Heart right ventricle (tissue), 16 donors: ENCODE measurements at regions not wholly inside any gene's neighbourhood (a gene's known extent, or its start where the extent isn't known, plus 50 kb on each side); places are given as distances from the start of the nearest gene placed in this dataset.

Experiments used
- ATAC-seq, 8 donors: fragments of 200-7000 bp; cut with Tn5 transposase; one replicate each; pipeline ENCODE4 v1.9.1; 2020; ENCODE audit warnings: mild to moderate bottlenecking in 8 of 8, moderate library complexity in 8 of 8, moderate number of reproducible peaks in 1 of 8
- DNase-seq, 2 donors: peaks; one replicate each; pipeline ENCODE4 v3.0.0-alpha.2; 2020
- H3K27ac ChIP-seq, 10 donors: fragments of 200-600 bp; sonication (generic) in 2 of 10; one replicate each; pipeline versions ENCODE4 v1.5.0 to v1.8.0; 2020 to 2022; ENCODE audit warnings: mild to moderate bottlenecking in 3 of 10
- H3K27me3 ChIP-seq, 7 donors: fragments of 200-600 bp; one replicate each; pipeline ENCODE4 v1.8.0; 2021 to 2022; ENCODE audit warnings: mild to moderate bottlenecking in 2 of 7
- H3K36me3 ChIP-seq, 9 donors: fragments of 200-600 bp; sonication (generic) in 1 of 9; one replicate each; pipeline versions ENCODE4 v1.5.0 to v1.8.0; 2020 to 2022; ENCODE audit warnings: mild to moderate bottlenecking in 2 of 9
- H3K4me1 ChIP-seq, 9 donors: fragments of 200-600 bp; sonication (generic) in 1 of 9; one replicate each; pipeline versions ENCODE4 v1.5.0 to v1.8.0; 2020 to 2022; ENCODE audit warnings: mild to moderate bottlenecking in 4 of 9
- H3K4me3 ChIP-seq, 10 donors: fragments of 200-600 bp; sonication (generic) in 2 of 10; one replicate each; pipeline versions ENCODE4 v1.5.0 to v1.8.0; 2020 to 2022; ENCODE audit warnings: mild to moderate bottlenecking in 7 of 10, moderate library complexity in 2 of 10
- H3K9me3 ChIP-seq, 11 donors: fragments of 200-600 bp in 10 of 11; sonication (generic) in 2 of 11; one replicate each; pipeline versions ENCODE4 v1.5.0 to v1.8.0; 2013 to 2022; ENCODE audit warnings: mild to moderate bottlenecking in 2 of 11, control low read depth in 1 of 11, moderate library complexity in 1 of 11
- WGBS, 2 donors: extraction: QIAGEN DNeasy Blood & Tissue Kit; methylation state at CpG; one replicate each; pipeline ENCODE4 v1.1.7; 2013; ENCODE audit warnings: inconsistent platforms in 1 of 2; 5-methylcytosine and 5-hydroxymethylcytosine counted together
- intact Hi-C, 10 donors: fragments of 100-400 bp; cut with DNase I; formaldehyde crosslinking; loops; one replicate each; pipeline versions ENCODE4 v1.11.1 to v1.14.2; 2022
- TF ChIP-seq, protein P1 (sequence below), 9 donors: fragments of 200-600 bp; sonication (generic) in 2 of 9; IDR thresholded peaks; one replicate each; pipeline versions ENCODE4 v1.5.0 to v1.8.0; 2021 to 2022; ENCODE audit warnings: antibody characterized with exemption in 9 of 9, mild to moderate bottlenecking in 5 of 9, moderate library complexity in 1 of 9
- donor health status: Arrhythmogenic right ventricular cardiomyopathy.
- donor health status: ischemic (EF 13 %, LVEDD 7.1; RV severe dilation, severe dysfunction).
- donor health status: healthy with polysubstance abuse.
- donor health status: DM: no; HTN: yes; CAD: no.
- donor health status: DM: no; HTN: no; CAD: no.
- donor health status: ischemic (EF 25% LVEDD 6.9; RV normal size, moderate dysfunction).
- donor health status: ischemic (EF 25% LVEDD 5.7; RV mildly dilated, moderate dysfunction).
- donor health status: healthy.
- donor health status: DM: yes; HTN: yes; CAD: no.
- donor health status: Ischemic cardiomyopathy.
- donor health status: ischemic (EF 35%, LVEDD 5.7; RV mildly dilated, moderate dysfunction).
- donor health status: nonischemic (EF 11% LVEDD 7.7; RV severe dilation, severe dysfunction).
- donor health status: DM: yes; HTN: yes; CAD: no.
- donor health status: PGD.
- donor health status: ischemic (EF 29% LVEDD 5.4; RV normal size, mild dysfunction).
- donor health status: nonischemic (EF 23%, LVEDD 6.1; RV moderate dilation, normal function).

DNA sequence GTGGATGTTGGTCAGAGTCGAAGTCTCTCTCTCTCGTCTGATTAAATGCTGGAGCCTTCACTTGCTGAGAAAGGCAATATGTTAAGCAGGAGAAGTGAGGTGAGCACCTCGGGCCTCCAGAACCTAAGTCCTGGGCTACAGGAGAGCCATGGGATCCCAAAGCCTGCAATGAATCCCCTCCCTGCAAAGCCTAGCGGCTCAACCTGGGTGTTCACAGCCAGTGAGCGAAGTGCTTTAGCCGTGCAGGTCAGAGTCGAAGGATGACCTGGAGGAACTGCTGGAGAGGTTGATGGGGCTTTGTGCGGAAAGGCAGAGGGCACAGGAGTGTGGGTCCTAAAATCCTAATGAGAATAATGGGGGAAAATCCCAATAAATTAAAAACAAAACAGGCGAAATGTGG lies 267.8 kb downstream of the ENGASE start:
- H3K4me3 ChIP-seq: no peak overlapping the region
- 60 to 66% methylated on average over 9 of the region's 9 CpGs for WGBS, 2 donors
- no peak overlapping the region for H3K27ac ChIP-seq
- no peak for DNase-seq
- no peak for ATAC-seq
- intact Hi-C loops: no loop called here
- TF ChIP-seq, protein P1, sequence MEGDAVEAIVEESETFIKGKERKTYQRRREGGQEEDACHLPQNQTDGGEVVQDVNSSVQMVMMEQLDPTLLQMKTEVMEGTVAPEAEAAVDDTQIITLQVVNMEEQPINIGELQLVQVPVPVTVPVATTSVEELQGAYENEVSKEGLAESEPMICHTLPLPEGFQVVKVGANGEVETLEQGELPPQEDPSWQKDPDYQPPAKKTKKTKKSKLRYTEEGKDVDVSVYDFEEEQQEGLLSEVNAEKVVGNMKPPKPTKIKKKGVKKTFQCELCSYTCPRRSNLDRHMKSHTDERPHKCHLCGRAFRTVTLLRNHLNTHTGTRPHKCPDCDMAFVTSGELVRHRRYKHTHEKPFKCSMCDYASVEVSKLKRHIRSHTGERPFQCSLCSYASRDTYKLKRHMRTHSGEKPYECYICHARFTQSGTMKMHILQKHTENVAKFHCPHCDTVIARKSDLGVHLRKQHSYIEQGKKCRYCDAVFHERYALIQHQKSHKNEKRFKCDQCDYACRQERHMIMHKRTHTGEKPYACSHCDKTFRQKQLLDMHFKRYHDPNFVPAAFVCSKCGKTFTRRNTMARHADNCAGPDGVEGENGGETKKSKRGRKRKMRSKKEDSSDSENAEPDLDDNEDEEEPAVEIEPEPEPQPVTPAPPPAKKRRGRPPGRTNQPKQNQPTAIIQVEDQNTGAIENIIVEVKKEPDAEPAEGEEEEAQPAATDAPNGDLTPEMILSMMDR (IDR thresholded peaks at IDR 0.05): no peak
- H3K27me3 ChIP-seq: peaks cover 0 to 68% (median 34%) of the 10 kb centered on the region in 7 donors
- H3K4me1 ChIP-seq: no peaks in the 10 kb centered on the region
- no peaks in the 10 kb centered on the region for H3K36me3 ChIP-seq
- peaks cover 0 to 28% (median 0%) of the 10 kb centered on the region in 11 donors for H3K9me3 ChIP-seq

DNA sequence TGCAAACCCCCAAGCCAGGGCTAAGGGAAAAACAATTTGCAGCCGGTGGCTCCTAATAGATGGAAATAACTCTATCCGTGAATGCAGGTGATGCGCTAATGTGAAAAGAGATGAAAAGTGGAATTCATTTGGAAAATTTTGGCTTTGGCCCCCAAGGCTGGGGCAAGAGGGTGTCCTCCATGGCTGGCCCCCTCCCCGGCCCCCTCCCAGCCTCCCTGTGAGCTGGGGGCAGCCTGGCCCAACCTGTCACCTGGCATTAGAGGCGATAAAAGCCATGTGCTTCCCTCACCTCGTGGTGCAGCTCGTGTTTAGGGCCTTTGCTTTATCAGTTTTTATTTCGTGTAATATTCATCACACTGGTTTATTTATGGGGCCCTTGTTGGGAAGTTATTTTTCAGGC lies 267.2 kb downstream of the ENGASE start:
- WGBS, 2 donors: 63 to 70% methylated on average over 8 of the region's 8 CpGs
- Histone ChIP-seq H3K27me3 (peaks cover 0 to 68% (median 34%) of the 10 kb centered on the region in 7 donors), H3K9me3 (peaks cover 0 to 26% (median 0%) of the 10 kb centered on the region in 11 donors), H3K27ac (no peak overlapping the region), H3K4me1 (no peaks in the 10 kb centered on the region), H3K4me3 (no peak overlapping the region), H3K36me3 (no peaks in the 10 kb centered on the region)
- no peak for ATAC-seq
- TF ChIP-seq, protein P1 (IDR thresholded peaks at IDR 0.05): no peak
- intact Hi-C loops: no loop called here
- DNase-seq: no peak

DNA sequence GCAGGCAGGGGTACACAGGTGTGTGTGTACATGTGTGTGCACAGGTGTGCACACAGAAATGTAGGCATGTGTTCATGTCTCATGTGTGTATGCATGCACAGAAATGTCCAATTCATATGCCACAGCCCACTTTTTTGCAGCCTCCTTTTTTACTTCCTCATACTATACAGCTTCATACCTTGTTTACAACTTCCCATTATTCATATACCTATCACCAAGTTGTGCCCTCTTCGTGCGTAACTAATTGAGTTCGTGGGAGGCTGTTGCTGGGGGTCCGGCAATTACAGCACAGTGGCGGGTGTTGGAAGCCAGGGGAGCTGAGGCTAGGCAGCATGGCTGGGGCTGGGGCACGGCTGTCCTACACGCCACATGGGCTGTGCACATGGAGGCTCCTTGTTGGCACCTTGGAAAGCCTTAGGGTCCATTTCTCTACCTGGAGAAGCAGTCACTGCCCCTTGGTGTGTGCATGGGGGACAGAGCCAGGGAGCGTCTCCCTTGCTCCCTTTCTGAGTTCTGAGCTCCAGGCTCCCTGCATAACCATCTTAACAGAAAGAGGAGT lies 266.7 kb downstream of the ENGASE start:
- ATAC-seq (no peak), DNase-seq (no peak)
- no peak overlapping the region for H3K27ac ChIP-seq
- intact Hi-C loops: no loop called here
- no peak overlapping the region for H3K4me3 ChIP-seq
- H3K36me3 ChIP-seq: no peaks in the 10 kb centered on the region
- 76 to 88% methylated on average over 8 of the region's 8 CpGs for WGBS, 2 donors
- H3K27me3 ChIP-seq: peaks cover 0 to 69% (median 34%) of the 10 kb centered on the region in 7 donors
- peaks cover 0 to 22% (median 0%) of the 10 kb centered on the region in 11 donors for H3K9me3 ChIP-seq
- no peaks in the 10 kb centered on the region for H3K4me1 ChIP-seq
- TF ChIP-seq, protein P1 (IDR thresholded peaks at IDR 0.05): no peak

DNA sequence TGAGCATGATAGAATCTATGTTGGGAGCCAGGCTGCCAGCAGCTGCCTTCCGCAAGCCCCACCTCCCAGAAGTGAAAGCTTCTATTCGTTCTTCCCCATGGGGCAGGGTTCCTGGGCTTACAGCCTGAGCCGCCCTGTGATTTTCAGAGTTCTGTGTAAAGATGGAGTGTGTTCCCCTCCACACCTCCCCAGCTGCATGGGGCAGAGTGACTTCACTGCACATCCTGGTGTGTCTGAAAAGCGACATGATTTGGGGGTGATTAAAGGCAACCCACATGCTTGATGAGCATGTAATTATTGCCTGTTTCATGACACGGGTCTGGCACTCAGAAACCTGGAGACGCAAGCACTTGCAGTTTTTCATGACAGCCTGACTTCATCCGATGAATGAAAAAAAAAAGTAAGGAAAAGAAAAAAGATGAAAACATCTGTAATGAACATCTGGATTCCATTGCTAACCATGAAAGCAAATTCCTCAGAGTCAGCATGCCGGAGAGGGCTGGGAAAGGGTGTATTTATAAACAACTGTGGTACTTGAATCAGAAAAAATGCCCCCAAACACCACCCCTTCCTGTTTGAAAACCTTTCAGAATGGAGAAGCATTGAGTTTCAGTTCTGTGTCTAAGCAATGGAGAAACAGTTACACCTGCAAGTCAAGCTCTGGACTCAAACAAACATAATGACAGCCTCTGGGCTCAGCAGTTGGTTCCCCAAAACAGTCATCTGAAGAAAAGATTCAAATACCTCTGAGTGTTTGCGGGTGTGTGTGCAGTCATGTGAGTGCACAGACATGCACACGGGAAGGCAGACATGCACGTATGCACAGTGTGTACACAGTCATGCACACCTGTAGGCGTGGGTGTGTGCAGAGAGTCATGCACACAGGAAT lies 266.0 kb downstream of the ENGASE start:
- Histone ChIP-seq H3K27ac (no peak overlapping the region), H3K27me3 (peaks cover 0 to 69% (median 34%) of the 10 kb centered on the region in 7 donors), H3K4me3 (no peak overlapping the region), H3K36me3 (no peaks in the 10 kb centered on the region), H3K4me1 (no peaks in the 10 kb centered on the region), H3K9me3 (peaks cover 0 to 15% (median 0%) of the 10 kb centered on the region in 11 donors)
- DNase-seq (no peak), ATAC-seq (no peak)
- 71 to 78% methylated on average over 12 of the region's 12 CpGs for WGBS, 2 donors
- TF ChIP-seq, protein P1 (IDR thresholded peaks at IDR 0.05): no peak
- intact Hi-C loops: no loop called here
